GM12891 (cell line): ENCODE measurements at regions not wholly inside any gene's neighbourhood (a gene's known extent, or its start where the extent isn't known, plus 50 kb on each side); places are given as distances from the start of the nearest gene placed in this dataset.

Experiments
- DNase-seq: peaks from one replicate; pipeline ENCODE4 v3.0.0; 2011; ENCODE audit warnings: low spot score; ENCODE audit not compliant: insufficient read length
- FAIRE-seq: peaks from 2 replicates; lab custom pipeline; 2011; peaks lifted over from hg19 to GRCh38; lab: Jason Lieb, UNC
- PAX5 ChIP-seq: IDR thresholded peaks from 2 replicates; pipeline ENCODE4 v1.6.1; 2011; ENCODE audit warnings: low read length, moderate library complexity, mild to moderate bottlenecking; ENCODE audit not compliant: insufficient read depth, severe bottlenecking
- POLR2A ChIP-seq: IDR thresholded peaks from 2 replicates; pipeline ENCODE4 v1.6.1; 2011; ENCODE audit warnings: low read depth, low read length, control low read depth
- POLR2AphosphoS5 ChIP-seq: IDR thresholded peaks from 2 replicates; pipeline ENCODE4 v1.6.1; 2011; ENCODE audit warnings: low read depth, low read length, control low read depth
- POU2F2 ChIP-seq: IDR thresholded peaks from 2 replicates; pipeline ENCODE4 v1.6.1; 2011; ENCODE audit warnings: low read depth, mild to moderate bottlenecking, control low read depth, low read length, moderate library complexity
- SPI1 ChIP-seq: IDR thresholded peaks from 2 replicates; pipeline ENCODE4 v1.6.1; 2011; ENCODE audit warnings: low read depth, low read length, control low read depth
- TAF1 ChIP-seq: IDR thresholded peaks from 2 replicates; pipeline ENCODE4 v1.6.1; 2011; ENCODE audit warnings: low read depth, low read length, control low read depth

DNA sequence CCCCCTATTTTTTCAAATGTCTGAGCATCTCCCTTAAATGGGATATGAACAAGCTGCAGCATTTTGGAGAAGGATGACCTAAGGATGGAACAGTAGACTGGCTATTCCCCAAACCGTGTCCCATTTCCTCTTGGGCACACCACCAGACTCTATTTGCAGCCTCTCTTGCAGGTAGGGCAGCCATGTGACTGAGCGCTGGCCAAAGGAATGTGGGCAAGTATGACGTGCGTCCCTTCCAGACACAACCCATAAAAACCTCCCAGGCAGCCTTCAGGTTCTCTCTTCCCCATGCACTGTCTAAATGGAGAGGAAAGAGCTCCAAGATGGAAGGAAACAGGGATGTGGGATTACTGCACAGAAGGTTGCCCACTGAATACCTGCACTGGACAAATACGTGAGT, 149.7 kb downstream of the CCT6B start:
- FAIRE-seq (no peak), DNase-seq (no peak)
- no peak for TF ChIP-seq POLR2A
- TF ChIP-seq TAF1 = no peak
- TF ChIP-seq SPI1 = no peak
- TF ChIP-seq POLR2AphosphoS5 = no peak
- TF ChIP-seq POU2F2 = no peak
- no peak for TF ChIP-seq PAX5

DNA sequence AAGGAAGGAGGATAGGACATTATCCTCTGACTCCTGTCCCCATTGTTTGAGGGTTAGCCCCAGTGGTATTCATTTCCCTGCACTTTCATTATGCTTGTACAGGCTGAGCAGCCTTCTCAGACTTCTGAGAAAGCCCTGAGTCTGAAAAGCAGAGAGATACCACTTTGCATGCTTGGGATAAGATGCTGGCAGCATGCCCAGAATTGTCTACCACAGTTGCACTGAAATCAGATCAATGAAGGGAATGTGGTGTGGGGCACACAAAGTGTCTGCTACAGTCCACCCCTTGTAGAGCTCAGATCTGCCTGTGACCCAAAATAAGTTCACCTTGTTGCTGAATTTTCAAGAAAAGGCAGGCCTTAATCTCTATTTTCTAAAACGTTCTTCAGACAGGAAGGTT, 160.6 kb downstream of the CCT6B start:
- FAIRE-seq (no peak), DNase-seq (no peak)
- TF ChIP-seq POLR2AphosphoS5 (no peak), POU2F2 (no peak), PAX5 (no peak), SPI1 (no peak), TAF1 (no peak), POLR2A (no peak)

DNA sequence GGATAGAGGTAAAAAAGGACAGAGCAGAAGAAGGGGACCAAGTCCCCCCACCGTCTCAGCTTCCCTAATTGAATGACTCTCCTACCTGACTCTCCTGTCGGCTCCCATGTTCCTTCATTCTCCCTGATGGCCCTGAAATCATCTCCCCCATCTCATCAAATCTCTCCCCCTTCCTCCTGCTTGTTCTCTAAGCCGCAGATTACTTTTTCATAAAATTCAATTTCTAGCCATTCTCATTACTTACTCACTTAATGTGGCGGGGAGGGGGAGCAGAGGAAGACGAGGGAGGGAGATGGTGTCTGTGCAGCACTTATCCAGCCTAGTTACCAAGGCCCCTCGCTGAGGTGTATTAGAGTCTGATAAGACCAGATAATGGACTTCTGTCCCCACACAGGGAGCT, 161.5 kb downstream of the CCT6B start:
- FAIRE-seq (no peak), DNase-seq (no peak)
- TF ChIP-seq POLR2A (no peak), POU2F2 (no peak), POLR2AphosphoS5 (no peak), TAF1 (no peak), PAX5 (no peak), SPI1 (no peak)

DNA sequence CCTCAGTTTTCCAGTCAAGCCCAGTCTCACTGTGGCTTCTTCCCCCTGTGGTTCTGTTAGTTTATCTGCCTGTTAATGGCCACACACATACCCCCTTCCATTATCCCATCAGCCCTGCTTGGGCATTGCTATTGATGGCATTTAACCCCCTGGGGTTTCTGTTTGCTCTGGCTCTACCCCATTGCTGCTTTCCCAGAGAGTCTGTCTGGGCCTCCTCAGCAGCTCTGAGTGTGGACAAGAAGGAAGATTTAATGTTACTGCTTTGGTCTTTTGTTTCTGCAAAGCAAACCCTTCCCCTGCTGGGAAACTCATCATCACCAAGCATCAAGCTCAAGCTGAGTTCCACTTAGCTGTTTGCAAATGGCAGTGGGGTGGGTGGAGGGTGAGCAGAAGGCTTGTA, 162.7 kb downstream of the CCT6B start:
- TF ChIP-seq PAX5 (no peak), POLR2AphosphoS5 (no peak), TAF1 (no peak), POLR2A (no peak), POU2F2 (no peak), SPI1 (no peak)
- FAIRE-seq (no peak), DNase-seq (no peak)

DNA sequence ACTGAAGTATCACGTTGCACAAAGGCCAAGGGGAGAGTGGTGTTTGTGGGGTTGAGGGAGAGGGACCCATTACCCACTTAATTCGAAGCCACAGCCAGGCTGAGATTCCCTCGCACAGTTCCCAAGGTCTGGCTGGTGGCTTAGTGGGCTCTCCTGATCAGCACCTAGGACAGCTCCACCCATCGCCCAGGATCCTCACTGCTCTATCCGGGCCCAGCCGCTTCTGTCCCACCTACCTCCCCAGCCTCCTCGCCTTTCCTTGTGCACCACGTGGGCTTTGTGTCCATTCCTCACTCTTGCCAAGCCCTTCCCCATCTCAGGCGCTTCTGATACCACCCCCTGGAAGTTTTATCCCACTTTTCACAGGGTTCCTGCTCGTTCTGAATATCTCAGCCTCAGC, 163.5 kb downstream of the CCT6B start:
- FAIRE-seq (no peak), DNase-seq (no peak)
- no peak for TF ChIP-seq SPI1
- TF ChIP-seq POLR2AphosphoS5 = no peak
- no peak for TF ChIP-seq PAX5
- no peak for TF ChIP-seq TAF1
- TF ChIP-seq POLR2A = no peak
- TF ChIP-seq POU2F2 = no peak

DNA sequence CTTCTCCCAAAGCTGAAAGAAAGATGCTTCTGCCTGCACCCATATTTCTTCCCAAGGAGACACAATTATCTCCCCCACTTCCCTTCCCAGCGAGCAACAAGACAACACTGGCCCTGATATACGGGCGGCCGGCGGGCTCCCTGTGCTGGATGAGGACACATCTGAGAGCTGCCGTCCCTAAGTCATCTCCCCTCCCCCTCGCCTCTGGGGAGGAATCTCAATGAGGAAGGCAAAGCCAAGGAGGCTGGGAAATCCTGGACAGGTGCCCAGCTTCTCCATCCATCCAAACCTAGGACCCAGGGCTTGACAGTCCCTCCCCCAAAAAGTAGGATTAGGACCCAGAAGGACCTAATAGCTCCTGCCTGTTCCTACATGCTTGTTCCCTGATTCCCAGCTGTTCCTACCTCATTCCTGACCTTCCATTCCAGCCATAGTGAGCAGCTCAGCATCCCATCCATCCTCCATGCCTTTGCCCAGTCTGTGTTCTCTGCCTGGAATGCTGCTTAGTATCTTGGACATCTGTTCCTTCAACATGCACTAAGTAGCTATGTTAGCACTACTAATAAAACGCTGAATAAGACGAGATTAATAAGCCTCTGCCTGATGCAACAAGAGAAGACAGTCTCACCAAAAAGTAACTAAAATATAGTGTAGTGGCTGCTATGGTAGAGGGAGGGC, 167.9 kb downstream of the CCT6B start:
- no peak for TF ChIP-seq SPI1
- TF ChIP-seq POLR2A = no peak
- TF ChIP-seq POLR2AphosphoS5 = no peak
- TF ChIP-seq TAF1 = no peak
- no peak for TF ChIP-seq POU2F2
- no peak for TF ChIP-seq PAX5
- DNase-seq = no peak
- FAIRE-seq = no peak

DNA sequence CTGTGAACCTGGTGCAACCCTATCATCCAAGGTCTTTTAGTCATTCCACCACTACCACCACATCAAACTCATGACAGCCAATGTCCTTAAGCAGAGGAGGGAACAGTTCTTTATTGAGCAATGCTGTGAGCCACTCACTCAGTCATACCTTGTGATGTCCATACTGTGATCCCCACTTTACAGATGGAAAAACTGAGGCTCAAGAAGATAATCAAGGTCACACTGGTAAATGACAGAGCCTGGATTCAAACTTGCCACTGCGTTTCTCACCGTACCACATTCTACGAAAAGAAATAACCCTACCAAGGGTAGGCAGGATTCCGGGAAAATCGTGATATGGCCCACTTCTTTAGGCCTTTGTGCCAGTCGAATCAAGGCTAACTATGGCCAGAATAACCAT, 172.6 kb downstream of the CCT6B start:
- FAIRE-seq (no peak), DNase-seq (no peak)
- TF ChIP-seq SPI1 (no peak), TAF1 (no peak), PAX5 (no peak), POU2F2 (no peak), POLR2AphosphoS5 (no peak), POLR2A (no peak)

DNA sequence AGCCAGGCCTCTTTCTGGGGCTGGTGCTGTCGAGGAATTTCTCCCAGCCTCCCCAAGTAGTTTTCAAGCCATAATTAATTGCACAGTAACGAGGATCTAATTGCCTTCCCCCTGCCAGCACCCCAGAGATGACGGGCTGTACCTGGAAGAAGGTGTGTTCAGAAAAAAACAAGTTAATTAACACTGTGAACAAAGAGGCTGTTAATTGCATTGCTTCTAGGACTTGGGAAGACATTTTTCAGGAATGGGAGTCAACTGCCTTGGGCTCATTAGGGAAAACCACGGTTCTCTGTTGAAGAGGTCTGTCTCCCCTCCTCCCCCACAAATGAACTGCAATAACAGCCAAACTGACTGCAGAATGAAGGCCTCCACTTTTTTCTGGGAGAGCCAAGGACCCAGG, 176.7 kb downstream of the CCT6B start:
- DNase-seq (no peak), FAIRE-seq (no peak)
- TF ChIP-seq SPI1 = no peak
- TF ChIP-seq PAX5 = no peak
- TF ChIP-seq TAF1 = no peak
- no peak for TF ChIP-seq POU2F2
- TF ChIP-seq POLR2A = no peak
- TF ChIP-seq POLR2AphosphoS5 = no peak

DNA sequence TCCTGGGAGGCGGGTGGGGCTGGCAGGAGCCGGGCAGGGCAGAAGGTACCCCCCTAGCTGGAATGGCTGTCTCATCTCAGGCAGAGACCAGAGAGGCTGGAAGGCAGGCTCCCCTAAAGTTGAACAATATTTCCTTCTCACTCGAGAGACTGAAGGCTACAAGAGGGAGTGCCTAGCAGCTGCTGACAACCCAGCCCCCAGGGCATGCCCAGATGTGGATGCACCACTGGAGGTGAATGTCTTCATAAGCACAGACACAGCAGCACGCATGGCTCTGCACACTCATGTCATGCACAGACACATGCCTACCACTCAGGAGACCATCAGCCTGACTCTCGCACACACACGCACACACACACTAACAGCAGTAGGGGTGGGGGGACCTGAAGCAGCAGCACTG, 179.0 kb downstream of the CCT6B start:
- no peak for TF ChIP-seq TAF1
- TF ChIP-seq SPI1 = no peak
- TF ChIP-seq PAX5 = no peak
- no peak for TF ChIP-seq POLR2A
- no peak for TF ChIP-seq POU2F2
- TF ChIP-seq POLR2AphosphoS5 = no peak
- FAIRE-seq = no peak
- no peak for DNase-seq

DNA sequence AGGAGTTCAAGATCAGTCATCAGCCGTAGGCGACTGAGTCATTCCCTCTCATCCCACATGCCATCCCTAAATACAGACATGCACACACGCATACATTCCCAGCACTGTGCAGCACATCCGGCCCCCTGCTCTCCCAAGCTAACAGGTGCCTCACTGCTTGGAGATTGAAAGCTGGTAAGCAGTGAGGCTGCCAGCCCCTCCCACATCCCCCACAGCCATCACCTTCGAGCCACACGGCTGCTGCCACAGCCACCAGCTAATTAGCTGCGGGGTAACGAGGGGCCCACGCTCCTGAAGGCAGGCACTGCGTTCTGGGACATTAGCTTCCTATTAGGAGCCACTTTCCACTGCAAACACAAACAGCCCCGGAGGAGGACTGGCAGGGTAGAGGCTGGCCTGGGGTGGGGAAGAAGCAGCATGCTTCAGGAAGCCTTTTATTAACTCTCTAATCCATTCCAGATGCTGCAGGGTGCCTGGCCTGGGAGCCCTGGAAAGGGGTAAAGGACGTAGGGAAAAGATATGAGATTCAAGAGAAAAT, 179.6 kb downstream of the CCT6B start:
- DNase-seq (no peak), FAIRE-seq (no peak)
- TF ChIP-seq POU2F2 (no peak), POLR2AphosphoS5 (no peak), PAX5 (no peak), TAF1 (no peak), SPI1 (no peak), POLR2A (no peak)
